ENCODE measurements at regions not wholly inside any gene's neighbourhood (a gene's known extent, or its start where the extent isn't known, plus 50 kb on each side); places are given as distances from the start of the nearest gene placed in this dataset.
"Not testable (repeated sequence)": the region's sequence is repeated elsewhere in the genome, so short reads cannot be mapped to it uniquely, and the experiment has no call there.

GRCh38 chr12:131274906-131275305 is 321.2 kb downstream of the ADGRD1 start:
- DNase-seq (ENCODE audit: low spot score): no peak

- no peak for DNase-seq (ENCODE audit: low spot score)
Measured at GRCh38 chr12:131275824-131276223, 322.1 kb downstream of the ADGRD1 start.

- no peak for DNase-seq (ENCODE audit: low spot score)
Measured at GRCh38 chr12:131276501-131277185, 322.9 kb downstream of the ADGRD1 start.

- DNase-seq (ENCODE audit: low spot score): not testable (repeated sequence)
Measured at GRCh38 chr12:131277186-131278091, 323.7 kb downstream of the ADGRD1 start.

DNA sequence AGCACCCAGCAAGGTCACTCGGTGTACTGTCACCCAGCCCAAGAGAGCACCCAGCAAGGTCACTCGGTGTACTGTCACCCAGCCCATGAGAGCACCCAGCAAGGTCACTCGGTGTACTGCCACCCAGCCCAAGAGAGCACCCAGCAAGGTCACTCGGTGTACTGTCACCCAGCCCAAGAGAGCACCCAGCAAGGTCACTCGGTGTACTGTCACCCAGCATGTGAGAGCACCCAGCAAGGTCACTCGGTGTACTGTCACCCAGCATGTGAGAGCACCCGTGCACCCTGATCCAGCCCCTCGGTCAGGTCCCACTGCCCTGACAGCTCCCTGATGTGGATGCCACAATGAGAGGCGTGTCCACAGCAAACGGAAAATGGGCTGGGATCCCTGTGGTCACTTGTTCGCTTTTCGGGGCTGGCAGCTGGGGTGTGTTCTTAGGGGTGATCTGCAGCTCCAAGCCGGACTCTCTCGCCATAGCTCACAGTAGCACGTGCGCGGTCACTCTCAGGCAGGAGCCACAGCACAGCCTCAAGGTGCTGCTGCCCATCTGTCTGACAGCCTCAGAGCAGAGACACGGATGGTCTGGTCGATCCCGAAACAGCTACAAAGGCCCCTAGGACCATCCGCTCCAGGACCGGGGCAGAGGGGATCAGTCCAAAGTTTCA is 324.9 kb downstream of the ADGRD1 start:
- DNase-seq (ENCODE audit: low spot score): not testable (repeated sequence)

GRCh38 chr12:131279281-131279921 is 325.7 kb downstream of the ADGRD1 start:
- no peak for DNase-seq (ENCODE audit: low spot score)

DNA sequence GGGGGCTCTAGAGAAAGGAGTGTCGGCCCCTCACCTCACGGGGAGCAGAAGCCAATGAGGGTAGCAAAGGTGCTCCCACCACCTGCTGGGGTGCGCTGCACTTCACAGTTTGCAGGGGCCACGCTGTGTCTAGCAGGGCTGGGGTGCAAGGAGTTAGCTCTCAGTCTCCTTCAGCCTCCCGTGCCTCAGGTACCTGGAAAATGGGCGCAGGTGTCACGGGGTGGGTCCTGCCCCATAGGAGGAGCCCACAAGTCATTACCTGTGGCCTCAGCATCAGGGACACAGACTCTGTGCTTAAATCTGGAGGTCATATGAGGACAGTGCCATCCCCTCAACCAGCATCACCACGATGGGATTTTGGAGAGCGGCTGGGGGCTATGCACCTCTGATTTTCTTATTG is 326.7 kb downstream of the ADGRD1 start:
- DNase-seq (ENCODE audit: low spot score): no peak

DNA sequence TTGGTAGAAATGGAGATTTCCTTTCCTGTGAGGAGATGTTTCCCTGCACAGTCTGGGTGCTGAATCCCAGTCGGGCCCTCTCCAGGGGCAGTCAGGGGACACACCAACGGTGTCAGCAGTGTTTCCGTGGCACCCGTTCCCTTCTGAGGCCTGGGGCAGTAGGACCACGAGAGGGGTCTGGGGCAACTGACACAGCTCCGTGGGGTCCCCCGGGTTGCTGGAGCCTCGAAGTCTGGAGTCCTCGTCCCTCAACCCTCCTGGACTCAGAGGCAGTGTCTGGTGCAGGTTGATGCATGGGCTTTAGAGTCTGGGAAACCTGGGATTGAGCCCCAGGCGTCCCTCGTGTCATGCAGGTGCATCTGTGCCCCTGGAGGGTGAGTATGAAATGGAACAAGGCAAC is 327.3 kb downstream of the ADGRD1 start:
- no peak for DNase-seq (ENCODE audit: low spot score)

DNA sequence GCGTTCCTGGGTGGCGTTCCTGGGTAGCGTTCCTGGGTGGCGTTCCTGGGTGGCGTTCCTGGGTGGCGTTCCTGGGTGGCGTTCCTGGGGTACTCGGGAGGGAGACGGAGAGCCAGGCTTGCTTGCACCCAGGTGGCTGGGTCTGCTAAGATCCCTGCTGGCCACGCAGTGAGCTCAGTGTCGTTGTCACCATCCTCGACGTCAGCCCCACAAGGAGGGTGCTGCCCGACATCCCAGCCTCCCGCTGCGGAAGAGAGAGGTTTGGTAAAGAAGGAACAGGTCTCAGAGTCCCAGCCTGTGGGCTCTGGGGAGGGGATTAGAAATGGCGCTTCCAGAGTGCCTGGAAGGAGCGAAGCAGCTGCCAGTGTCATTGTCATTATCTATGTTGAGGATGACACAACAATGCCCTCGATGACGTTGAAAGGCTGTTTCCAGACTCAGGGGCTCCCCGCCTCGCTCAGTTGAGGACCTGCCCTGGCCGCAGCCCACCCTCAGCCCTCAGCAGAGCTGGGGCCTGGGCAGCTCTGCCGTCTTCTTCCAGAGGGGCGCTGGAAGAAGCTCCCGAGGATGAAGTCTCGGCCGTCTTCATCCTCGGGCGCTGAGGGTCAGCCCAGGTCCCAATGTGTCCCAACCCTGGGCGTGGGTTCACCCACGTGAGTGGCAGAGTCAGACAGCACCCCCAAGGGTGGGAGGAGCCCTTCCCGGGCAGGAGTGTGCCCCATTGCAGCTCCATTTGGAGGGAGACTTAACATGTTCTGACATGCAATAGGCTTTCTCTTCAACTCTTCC is 328.8 kb downstream of the ADGRD1 start:
- DNase-seq (ENCODE audit: low spot score): no peak

GRCh38 chr12:131283191-131283861 is 329.6 kb downstream of the ADGRD1 start:
- DNase-seq (ENCODE audit: low spot score): no peak

DNA sequence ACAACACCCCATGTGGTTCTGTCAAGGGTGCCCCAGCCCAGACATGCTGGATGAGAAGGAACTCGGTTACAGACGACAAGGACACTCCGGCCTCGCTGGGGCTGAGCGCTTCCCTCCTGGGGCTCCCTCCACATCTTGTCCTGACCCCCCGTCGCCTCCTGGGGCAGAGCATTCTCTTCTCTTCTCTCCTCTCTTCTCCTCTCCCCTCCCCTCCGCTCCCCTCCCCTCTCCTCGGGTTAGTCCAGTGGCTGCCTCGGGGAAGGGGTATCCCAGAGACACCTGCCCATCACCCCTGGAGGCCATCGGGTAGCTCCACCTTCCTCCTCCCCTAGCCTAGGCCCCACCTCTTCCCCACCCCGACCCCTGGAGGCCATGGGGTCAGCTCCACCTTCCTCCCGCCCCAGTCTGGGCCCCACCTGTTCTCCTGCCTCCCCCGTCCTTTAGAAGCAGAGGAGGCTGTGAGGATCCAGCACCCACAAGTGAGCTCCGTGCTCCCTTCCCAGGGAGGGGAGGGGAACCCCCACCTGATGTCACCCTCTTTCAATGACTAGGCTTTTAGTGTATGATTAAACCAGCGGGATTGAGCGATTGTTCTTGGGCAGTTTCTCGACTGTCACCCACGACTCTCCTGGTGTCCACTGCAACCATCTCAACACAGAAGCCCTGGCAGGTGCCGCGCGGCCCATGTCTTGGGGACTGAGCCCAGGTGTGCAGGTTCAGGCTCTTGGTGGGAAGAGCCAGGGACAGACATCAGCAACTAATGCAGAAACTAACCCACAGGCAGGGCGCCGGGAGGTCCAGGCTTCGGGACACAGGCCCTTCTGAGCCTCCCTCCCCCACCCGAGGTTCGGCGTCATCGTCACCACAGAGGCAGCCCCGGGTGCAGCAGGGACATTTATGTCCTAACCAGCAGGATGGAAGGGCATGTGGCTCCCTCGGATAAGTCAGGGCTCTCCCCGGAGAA is 330.4 kb downstream of the ADGRD1 start:
- peak; percentile 52 for DNase-seq (ENCODE audit: low spot score)

DNA sequence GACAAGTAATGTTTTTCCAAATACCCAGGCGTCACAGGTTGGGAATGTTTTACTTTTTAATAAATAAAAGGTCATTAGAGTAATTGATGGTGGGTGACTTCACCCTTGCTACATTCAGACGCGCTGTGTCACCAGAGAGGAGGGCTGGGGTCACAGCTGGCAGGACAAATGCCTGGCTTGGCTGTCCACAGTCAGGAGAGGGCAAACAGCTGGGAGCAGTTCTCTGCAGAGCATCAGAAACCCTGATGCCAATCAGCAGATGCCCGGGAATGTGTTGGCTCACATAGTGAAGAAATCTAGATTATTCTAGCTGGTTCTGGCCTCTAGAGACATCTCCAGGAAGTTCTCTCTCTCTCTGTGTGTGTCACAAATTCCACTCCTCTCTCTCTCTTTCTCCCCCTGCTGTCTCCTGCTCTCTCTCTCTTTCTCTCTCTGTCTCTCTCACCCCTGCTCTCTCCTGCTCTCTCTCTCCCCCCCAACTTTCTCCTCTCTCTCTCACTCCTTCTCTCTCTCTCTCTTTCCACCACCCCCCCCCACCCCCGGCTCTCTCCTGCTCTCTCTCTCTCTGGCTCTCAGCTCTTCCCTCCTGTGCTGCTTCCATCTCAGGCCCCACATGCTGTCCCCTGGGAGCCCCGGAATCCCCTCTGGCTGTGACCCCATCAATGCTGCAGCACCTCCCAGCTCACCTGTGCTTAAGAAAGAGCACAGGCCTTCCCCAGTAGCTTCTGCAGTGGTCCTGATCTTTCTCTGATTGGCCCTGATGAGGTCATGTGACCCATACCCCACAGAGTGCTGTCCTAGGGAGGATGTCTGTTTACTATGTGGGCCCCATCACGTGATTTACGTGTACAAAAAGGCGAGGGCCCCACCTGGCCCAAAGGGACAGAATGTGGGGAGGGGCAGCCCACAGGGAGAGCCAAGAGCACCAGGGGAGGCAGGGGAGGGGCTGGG is 331.5 kb downstream of the ADGRD1 start:
- peak; percentile 83 for DNase-seq (ENCODE audit: low spot score)

- DNase-seq (ENCODE audit: low spot score): not testable (repeated sequence)
Measured at GRCh38 chr12:131285905-131286295, 332.2 kb downstream of the ADGRD1 start.

DNA sequence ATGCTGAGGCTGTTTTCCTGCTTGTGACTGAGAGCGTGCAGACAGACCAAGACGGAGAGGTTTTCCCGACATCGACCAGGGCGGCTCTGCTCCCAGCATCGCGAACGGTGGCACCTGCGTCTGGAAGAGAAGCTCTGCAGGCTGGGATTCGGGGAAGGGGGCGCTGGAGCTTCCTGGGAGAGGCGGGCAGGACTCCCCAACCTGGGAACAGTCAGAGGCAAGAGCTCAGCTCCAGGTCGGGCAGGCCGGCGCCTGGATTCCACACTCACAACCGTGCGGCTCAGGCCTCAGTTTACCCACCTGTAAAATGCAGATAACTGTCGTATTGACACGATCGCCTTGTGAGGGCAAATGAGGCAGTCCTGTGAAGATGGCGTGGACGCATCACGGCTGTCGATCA is 332.6 kb downstream of the ADGRD1 start:
- DNase-seq (ENCODE audit: low spot score): not testable (repeated sequence)

GRCh38 chr12:131287015-131287937 is 333.6 kb downstream of the ADGRD1 start:
- DNase-seq (ENCODE audit: low spot score): no peak

DNA sequence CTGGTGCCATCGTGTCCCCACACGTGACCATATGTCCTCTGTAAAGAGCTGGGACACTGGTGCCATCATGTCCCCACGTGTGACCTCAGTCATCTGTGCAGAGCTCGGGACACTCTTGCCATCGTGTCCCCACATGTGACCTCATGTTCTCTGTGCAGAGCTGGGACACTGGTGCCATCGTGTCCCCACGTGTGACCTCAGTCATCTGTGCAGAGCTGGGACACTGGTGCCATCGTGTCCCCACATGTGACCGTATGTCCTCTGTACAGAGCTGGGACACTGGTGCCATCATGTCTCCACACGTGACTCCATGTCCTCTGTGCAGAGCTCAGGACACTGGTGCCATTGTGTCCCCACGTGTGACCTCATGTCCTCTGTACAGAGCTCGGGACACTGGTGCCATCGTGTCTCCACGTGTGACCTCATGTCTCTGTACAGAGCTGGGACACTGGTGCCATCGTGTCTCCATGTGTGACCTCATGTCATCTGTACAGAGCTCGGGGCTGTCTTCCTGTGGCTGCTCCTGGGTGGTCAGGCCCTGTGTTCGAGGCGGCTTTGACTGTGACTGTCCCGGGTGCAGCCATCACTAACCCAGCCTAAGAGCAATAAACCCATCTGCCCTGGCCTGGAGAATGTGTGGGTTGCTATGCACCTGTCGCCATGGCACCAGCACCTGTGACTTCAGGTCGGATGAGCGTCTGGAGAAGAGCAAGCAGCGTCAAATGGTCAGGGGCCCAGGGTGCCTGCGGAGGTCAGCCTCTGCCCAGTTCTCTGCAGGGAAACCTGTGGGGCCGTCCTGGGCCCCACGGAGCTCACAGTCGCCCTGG is 334.4 kb downstream of the ADGRD1 start:
- no peak for DNase-seq (ENCODE audit: low spot score)

Data from kidney tubule cell (primary cell).